Right forelimb (tissue), 1 donor: ENCODE measurements at regions not wholly inside any gene's neighbourhood (a gene's known extent, or its start where the extent isn't known, plus 50 kb on each side); places are given as distances from the start of the nearest gene placed in this dataset.
A peak's percentile ranks its signal among the peaks of the same experiment; 100 is the strongest.

ENCODE experiments used
- DNase-seq: peaks from one replicate; pipeline ENCODE4 v3.0.0-alpha.2; 2018

- peak; percentile 57 for DNase-seq
These were observed 481.9 kb downstream of the ARHGEF28 start for GRCh38 chr5:74107899-74108298.

- DNase-seq = no peak
These were observed 479.3 kb downstream of the ARHGEF28 start for GRCh38 chr5:74105126-74105780.

DNA sequence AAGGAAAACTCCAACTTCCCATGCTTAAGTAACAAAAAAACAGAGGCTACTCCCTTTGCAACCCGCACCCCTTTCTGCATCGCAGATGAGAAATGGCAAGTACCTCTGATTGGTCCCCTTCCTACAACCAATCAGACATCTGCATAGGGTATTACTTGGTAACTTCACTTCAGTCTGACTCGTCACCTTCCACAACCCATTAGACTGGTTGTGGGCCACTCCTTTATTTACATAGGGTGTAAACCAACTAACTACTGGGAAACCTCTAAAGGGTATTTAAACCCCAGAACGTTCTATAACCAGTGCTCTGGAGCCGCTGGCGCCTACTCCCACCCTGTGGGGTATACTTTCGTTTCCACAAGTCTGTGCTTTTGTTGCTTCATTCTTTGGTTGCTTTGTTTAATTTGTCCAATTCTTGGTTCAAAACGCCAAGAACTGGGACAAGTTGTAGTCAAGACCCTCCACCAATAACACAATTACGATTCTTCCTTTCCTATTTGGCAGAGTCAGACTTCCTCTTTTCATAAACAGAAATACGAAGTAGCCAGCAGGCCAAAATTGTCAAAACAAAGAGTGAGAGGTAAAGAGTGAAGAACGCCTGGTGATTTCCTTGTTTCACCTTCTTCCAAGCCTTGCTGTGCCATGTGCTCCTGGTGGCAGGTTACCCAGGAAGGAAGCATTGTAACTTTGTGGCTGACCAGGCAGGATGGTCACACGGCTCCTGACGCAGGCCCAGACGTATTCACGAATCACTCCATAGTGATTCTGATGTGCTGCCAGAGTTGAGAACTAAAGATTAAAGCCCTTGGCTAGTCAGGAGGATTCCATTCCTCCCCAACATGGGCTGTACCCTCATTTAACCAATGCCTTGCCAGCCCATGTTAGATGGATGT lies 477.4 kb downstream of the ARHGEF28 start:
- no peak for DNase-seq

GRCh38 chr5:74100268-74100665 lies 474.3 kb downstream of the ARHGEF28 start:
- no peak for DNase-seq

GRCh38 chr5:74099538-74100267 lies 473.7 kb downstream of the ARHGEF28 start:
- DNase-seq = no peak

DNA sequence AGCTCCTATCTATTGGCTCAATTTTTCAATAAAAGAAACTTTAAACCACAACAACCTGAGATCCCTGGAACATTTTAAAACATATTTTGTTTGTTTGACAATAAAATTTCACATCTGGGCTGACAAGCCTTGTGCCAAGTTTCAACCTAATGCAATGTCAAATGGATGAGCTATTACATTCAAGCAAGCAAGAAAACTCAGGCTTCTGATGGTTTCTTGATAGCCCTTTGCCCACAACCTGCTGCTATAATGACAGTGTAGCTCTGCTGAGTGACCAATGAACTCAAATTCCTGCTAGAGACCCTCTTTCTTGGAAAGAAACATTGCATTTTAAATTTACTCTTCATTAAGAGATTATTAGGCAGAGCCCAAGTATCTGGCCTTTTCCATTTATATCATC lies 472.9 kb downstream of the ARHGEF28 start:
- DNase-seq = no peak

DNA sequence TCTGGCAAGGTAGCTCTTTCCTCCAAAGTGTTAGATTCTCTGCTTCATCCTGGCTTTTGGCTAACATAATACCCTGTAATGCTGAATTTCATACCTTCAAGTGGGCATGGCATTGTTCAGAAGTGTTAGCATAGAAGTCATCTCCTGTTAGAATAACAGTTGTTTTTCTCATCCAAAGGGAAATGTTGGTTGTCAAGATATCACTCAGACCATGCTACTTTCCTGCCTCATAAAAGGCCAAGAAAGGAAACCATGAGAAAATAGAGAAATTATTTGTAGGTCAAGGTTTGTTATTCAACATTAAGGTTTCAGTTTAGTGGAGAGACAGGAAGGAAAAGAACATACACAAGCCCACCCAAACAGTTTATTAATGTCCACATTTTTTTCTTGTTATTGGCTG lies 472.5 kb downstream of the ARHGEF28 start:
- DNase-seq = no peak

- DNase-seq = no peak
These were observed 470.3 kb downstream of the ARHGEF28 start for GRCh38 chr5:74096325-74096724.

DNA sequence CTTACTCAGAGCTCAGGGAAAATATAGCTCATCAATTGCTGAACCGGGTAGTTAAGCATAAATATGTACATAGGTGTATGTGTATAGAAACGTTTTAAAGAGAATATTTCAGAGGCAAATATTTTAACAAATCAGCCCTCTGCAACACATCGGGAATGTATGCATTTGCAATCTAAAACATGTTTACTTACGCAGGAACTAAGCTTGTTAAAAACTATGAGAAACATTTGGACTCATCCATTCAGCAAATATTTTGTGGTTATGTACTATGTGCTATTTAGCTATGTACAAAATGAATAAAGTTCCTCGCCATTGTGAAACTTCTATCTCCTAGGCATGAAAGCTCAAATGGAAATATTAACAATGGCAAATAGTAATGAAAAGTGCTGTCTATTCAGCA lies 469.9 kb downstream of the ARHGEF28 start:
- DNase-seq = no peak

DNA sequence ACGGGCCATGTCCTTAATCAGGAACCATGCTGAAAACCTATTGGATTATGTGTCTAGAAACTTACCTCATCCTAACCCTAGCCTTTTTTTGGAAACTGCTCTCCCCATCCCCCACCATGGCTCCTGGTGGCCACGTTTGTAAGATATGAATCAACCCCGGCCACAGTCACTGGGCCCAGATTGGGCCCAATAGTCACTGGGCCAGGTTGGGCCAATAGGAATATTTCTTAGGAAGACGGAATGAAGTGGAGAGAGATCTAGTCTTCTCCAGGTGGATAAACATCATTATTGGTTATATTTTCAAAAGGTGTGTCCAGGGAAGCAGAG lies 468.7 kb downstream of the ARHGEF28 start:
- no peak for DNase-seq

- no peak for DNase-seq
These were observed 468.2 kb downstream of the ARHGEF28 start for GRCh38 chr5:74094096-74094781.

DNA sequence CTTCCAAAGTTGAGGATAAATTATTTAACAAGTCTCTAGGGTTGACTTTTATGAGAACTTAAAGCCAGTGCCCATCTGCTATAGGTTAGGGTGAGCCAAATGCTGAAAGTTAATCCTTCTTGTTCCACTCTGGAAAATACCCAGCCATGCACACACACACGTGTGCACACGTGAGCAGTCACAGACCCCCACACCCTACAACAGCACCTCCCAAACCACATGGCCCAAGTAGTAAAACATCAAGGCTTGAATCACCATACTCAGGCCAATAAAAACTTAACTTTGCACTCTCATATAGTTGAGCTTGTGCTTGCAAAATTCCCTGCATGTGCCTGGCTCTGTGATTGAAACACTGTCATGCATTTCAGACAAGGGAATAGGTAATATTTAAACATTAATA lies 467.6 kb downstream of the ARHGEF28 start:
- DNase-seq = no peak

- DNase-seq = no peak
These were observed 466.8 kb downstream of the ARHGEF28 start for GRCh38 chr5:74092766-74093165.

- no peak for DNase-seq
These were observed 459.8 kb downstream of the ARHGEF28 start for GRCh38 chr5:74085782-74086181.

DNA sequence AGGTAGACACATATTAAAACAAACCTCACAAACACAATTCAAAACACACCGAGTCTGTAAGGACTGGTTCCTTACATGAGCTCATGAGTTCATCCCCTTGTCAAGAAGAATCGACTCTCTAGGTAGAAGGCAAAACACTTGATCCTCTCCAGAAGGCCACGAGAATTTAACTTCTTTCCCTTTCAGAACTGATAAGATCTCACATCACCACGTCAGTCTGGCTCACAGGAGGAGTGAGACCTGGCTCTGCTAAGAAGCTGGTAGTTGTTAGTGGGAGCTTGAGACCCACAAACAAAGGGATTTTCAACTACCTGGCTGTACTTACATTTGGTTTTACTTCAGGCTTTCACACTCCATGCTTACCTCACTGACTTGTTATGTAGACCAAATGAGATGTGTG lies 459.2 kb downstream of the ARHGEF28 start:
- DNase-seq = no peak

DNA sequence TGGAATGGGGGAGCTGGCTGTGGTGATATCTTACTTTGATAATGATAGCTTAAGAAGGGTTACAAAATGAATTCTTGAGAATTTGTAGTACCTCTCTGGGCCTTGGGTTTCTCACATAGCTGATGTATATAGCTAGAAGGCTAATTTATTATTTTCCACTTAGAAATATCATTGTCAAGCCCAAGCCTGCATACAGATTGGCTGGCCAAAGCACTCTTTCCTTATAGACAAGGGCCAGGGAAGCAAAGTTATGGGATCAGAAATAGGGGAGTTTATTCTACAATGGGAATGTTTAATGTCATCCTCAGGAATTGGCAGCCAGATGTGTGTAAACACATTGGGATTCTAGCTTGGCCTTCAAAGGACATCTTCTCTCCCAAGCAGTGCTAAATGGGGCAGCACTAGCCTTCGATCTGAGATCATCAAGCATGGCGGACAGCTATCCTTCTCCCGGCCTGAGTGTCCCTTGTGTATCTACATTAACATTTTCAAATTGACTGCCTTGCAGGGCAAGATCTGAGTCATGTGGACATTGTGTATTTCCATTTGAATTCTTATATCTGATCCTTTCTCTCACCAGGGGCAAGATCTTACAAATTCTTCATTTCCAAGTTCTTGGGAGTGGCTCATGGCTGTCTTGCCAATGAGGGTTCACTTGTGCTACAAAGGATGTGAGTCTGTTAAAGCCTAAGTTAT lies 457.2 kb downstream of the ARHGEF28 start:
- no peak for DNase-seq

- DNase-seq = no peak
These were observed 456.6 kb downstream of the ARHGEF28 start for GRCh38 chr5:74082512-74083055.

DNA sequence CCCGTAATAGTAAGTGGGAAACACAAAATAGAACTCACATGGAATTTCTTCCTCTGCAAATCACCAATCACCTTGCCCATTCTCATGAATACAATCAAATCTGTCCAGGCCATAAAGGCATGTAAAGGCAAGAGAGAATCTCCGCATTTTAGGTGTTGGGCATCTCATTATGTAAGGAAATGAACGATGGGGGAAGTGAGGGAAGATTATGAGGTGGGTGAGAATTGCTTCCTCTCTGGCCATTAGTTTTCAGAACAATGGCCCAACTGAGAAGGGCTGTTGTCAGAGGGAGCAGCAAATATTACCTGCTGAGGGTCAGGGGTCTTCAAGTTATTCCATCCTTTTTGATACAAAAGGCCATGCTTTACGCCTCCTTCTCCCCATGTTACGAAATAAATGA lies 455.1 kb downstream of the ARHGEF28 start:
- no peak for DNase-seq

GRCh38 chr5:74079971-74080556 lies 454.1 kb downstream of the ARHGEF28 start:
- no peak for DNase-seq

GRCh38 chr5:74075501-74076484 lies 449.8 kb downstream of the ARHGEF28 start:
- DNase-seq = no peak

- no peak for DNase-seq
These were observed 448.1 kb downstream of the ARHGEF28 start for GRCh38 chr5:74074111-74074510.
